Astrocyte of the hippocampus (primary cell): ENCODE measurements at regions not wholly inside any gene's neighbourhood (a gene's known extent, or its start where the extent isn't known, plus 50 kb on each side); places are given as distances from the start of the nearest gene placed in this dataset.
"Not testable (repeated sequence)": the region's sequence is repeated elsewhere in the genome, so short reads cannot be mapped to it uniquely, and the experiment has no call there.

Experiments used
- DNase-seq: peaks from one replicate; pipeline ENCODE4 v3.0.0; 2011; ENCODE audit warnings: low read depth, low spot score

- no peak for DNase-seq
Measured at GRCh38 chr13:83731113-83731512, 151.2 kb downstream of the SLITRK1 start.

GRCh38 chr13:83730674-83731073, 151.6 kb downstream of the SLITRK1 start:
- DNase-seq: no peak

GRCh38 chr13:83722443-83722842, 159.8 kb downstream of the SLITRK1 start:
- no peak for DNase-seq

GRCh38 chr13:83716121-83716520, 166.2 kb downstream of the SLITRK1 start:
- DNase-seq: peak; percentile 1

- DNase-seq: no peak
Measured at GRCh38 chr13:83714236-83714635, 168.0 kb downstream of the SLITRK1 start.

- no peak for DNase-seq
Measured at GRCh38 chr13:83710133-83710515, 172.2 kb downstream of the SLITRK1 start.

- DNase-seq: no peak
Measured at GRCh38 chr13:83709426-83710132, 172.7 kb downstream of the SLITRK1 start.

GRCh38 chr13:83702021-83702420, 180.3 kb downstream of the SLITRK1 start:
- no peak for DNase-seq

GRCh38 chr13:83692800-83693199, 189.5 kb downstream of the SLITRK1 start:
- no peak for DNase-seq

- DNase-seq: peak; percentile 10
Measured at GRCh38 chr13:83691966-83692365, 190.3 kb downstream of the SLITRK1 start.

- no peak for DNase-seq
Measured at GRCh38 chr13:83681547-83681946, 200.7 kb downstream of the SLITRK1 start.

GRCh38 chr13:83677985-83678384, 204.3 kb downstream of the SLITRK1 start:
- no peak for DNase-seq

- no peak for DNase-seq
Measured at GRCh38 chr13:83672612-83673011, 209.7 kb downstream of the SLITRK1 start.

GRCh38 chr13:83667606-83668005, 214.7 kb downstream of the SLITRK1 start:
- DNase-seq: no peak

GRCh38 chr13:83666141-83666540, 216.1 kb downstream of the SLITRK1 start:
- DNase-seq: no peak

GRCh38 chr13:83657281-83657680, 225.0 kb downstream of the SLITRK1 start:
- no peak for DNase-seq

GRCh38 chr13:83642617-83643016, 239.7 kb downstream of the SLITRK1 start:
- DNase-seq: not testable (repeated sequence)

GRCh38 chr13:83634601-83635000, 247.7 kb downstream of the SLITRK1 start:
- DNase-seq: no peak

- DNase-seq: no peak
Measured at GRCh38 chr13:83633746-83634145, 248.5 kb downstream of the SLITRK1 start.

- DNase-seq: peak; percentile 6
Measured at GRCh38 chr13:83622422-83622784, 259.9 kb downstream of the SLITRK1 start.

GRCh38 chr13:83621765-83622421, 260.4 kb downstream of the SLITRK1 start:
- DNase-seq: no peak

GRCh38 chr13:83620530-83621220, 261.6 kb downstream of the SLITRK1 start:
- peak; percentile 9 for DNase-seq

- DNase-seq: peak; percentile 6
Measured at GRCh38 chr13:83618966-83619365, 263.3 kb downstream of the SLITRK1 start.
